CD14-positive monocyte (primary cell): ENCODE measurements at regions not wholly inside any gene's neighbourhood (a gene's known extent, or its start where the extent isn't known, plus 50 kb on each side); places are given as distances from the start of the nearest gene placed in this dataset.

Experiments
- DNase-seq, 3 donors: peaks; one replicate each; pipeline ENCODE4 v3.0.0-alpha.2; 2011 to 2022
- H2AFZ ChIP-seq: 2 replicates; pipeline ENCODE4 v1.6.0; 2012; ENCODE audit warnings: mild to moderate bottlenecking, low read depth, low read length, inconsistent platforms; ENCODE audit not compliant: insufficient read depth, poor library complexity, severe bottlenecking
- H3K27ac ChIP-seq, 2 donors: 1 replicate in 1 of 2; 2 replicates in 1 of 2; pipeline ENCODE4 v1.5.1; 2012 to 2013; ENCODE audit warnings: low read length in 2 of 2, control low read depth in 1 of 2, inconsistent platforms in 1 of 2, low read depth in 1 of 2, mild to moderate bottlenecking in 1 of 2
- H3K27me3 ChIP-seq, 2 donors: one replicate each; pipeline versions ENCODE4 v1.6.0 to v1.6.1; 2011 to 2013; ENCODE audit warnings: low read length in 2 of 2; ENCODE audit not compliant: control insufficient read depth in 2 of 2, insufficient read depth in 2 of 2
- H3K36me3 ChIP-seq, 2 donors: replicated peaks in 1 of 2; 1 replicate in 1 of 2; 2 replicates in 1 of 2; pipeline versions ENCODE4 v1.5.1 to v1.6.1; 2012 to 2013; ENCODE audit warnings: low read length in 2 of 2, control low read depth in 1 of 2, inconsistent platforms in 1 of 2, mild to moderate bottlenecking in 1 of 2; ENCODE audit not compliant: insufficient read depth in 2 of 2, control insufficient read depth in 1 of 2
- H3K4me1 ChIP-seq, 2 donors: 1 replicate in 1 of 2; 2 replicates in 1 of 2; pipeline versions ENCODE4 v1.5.1 to v1.6.1; 2012 to 2013; ENCODE audit warnings: low read length in 2 of 2, control low read depth in 1 of 2, inconsistent platforms in 1 of 2, mild to moderate bottlenecking in 1 of 2, moderate library complexity in 1 of 2; ENCODE audit not compliant: insufficient read depth in 2 of 2, control insufficient read depth in 1 of 2
- H3K4me2 ChIP-seq: replicated peaks from 2 replicates; pipeline ENCODE3; 2012; ENCODE audit warnings: low read length, moderate library complexity, mild to moderate bottlenecking; ENCODE audit not compliant: poor library complexity, severe bottlenecking; ENCODE audit errors: extremely low read depth
- H3K4me3 ChIP-seq, 3 experiments: fragments of 200-600 bp in 1 of 3; sonication (generic) in 1 of 3; replicated peaks in 1 of 3; 1 replicate in 2 of 3; 2 replicates in 1 of 3; pipeline ENCODE4 v1.5.1; 2011 to 2013; ENCODE audit warnings: low read length in 3 of 3, mild to moderate bottlenecking in 3 of 3, control low read depth in 2 of 3, low read depth in 2 of 3, inconsistent platforms in 1 of 3, moderate library complexity in 1 of 3
- H3K79me2 ChIP-seq: 2 replicates; pipeline ENCODE4 v1.6.0; 2012; ENCODE audit warnings: mild to moderate bottlenecking, control low read depth, inconsistent platforms, low read length, moderate library complexity; ENCODE audit not compliant: insufficient read depth
- H3K9ac ChIP-seq: 2 replicates; pipeline ENCODE4 v1.6.0; 2017; ENCODE audit warnings: low read length, mild to moderate bottlenecking; ENCODE audit not compliant: insufficient read depth, poor library complexity, severe bottlenecking
- H3K9me3 ChIP-seq, 2 donors: replicated peaks in 1 of 2; 1 replicate in 1 of 2; 2 replicates in 1 of 2; pipeline versions ENCODE4 v1.5.1 to v1.6.1; 2012 to 2013; ENCODE audit warnings: low read length in 2 of 2, control low read depth in 1 of 2; ENCODE audit not compliant: control insufficient read depth in 1 of 2, insufficient read depth in 1 of 2
- H4K20me1 ChIP-seq: 2 replicates; pipeline ENCODE4 v1.6.0; 2012; ENCODE audit warnings: mild to moderate bottlenecking, low read length, control low read depth, moderate library complexity; ENCODE audit not compliant: insufficient read depth
- H3K27ac Mint-ChIP-seq, 7 donors: one replicate each; pipeline ENCODE4 v1.8.0; 2020; ENCODE audit warnings: mild to moderate bottlenecking in 7 of 7, mixed read lengths in 7 of 7, moderate library complexity in 6 of 7, inconsistent platforms in 2 of 7
- H3K27me3 Mint-ChIP-seq, 3 donors: one replicate each; pipeline ENCODE4 v1.8.0; 2021 to 2022; ENCODE audit warnings: low read depth in 3 of 3, mild to moderate bottlenecking in 3 of 3, mixed read lengths in 3 of 3, moderate library complexity in 3 of 3, inconsistent platforms in 1 of 3
- H3K36me3 Mint-ChIP-seq, 2 donors: one replicate each; pipeline ENCODE4 v1.8.0; 2020; ENCODE audit warnings: mixed read lengths in 2 of 2, inconsistent platforms in 1 of 2, mild to moderate bottlenecking in 1 of 2
- H3K4me1 Mint-ChIP-seq: one replicate; pipeline ENCODE4 v1.8.0; 2020; ENCODE audit warnings: mild to moderate bottlenecking, mixed read lengths
- H3K4me3 Mint-ChIP-seq, 2 donors: one replicate each; pipeline ENCODE4 v1.8.0; 2020; ENCODE audit warnings: mild to moderate bottlenecking in 2 of 2, mixed read lengths in 2 of 2, moderate library complexity in 1 of 2
- H3K9me3 Mint-ChIP-seq, 7 donors: one replicate each; pipeline ENCODE4 v1.8.0; 2020 to 2022; ENCODE audit warnings: mixed read lengths in 7 of 7, mild to moderate bottlenecking in 6 of 7, moderate library complexity in 6 of 7, inconsistent platforms in 2 of 7
- WGBS: methylation state at CpG from one replicate; pipeline ENCODE4 v1.1.5; 2013; ENCODE audit warnings: missing lambda C conversion rate; ENCODE audit not compliant: insufficient coverage; 5-methylcytosine and 5-hydroxymethylcytosine counted together
- intact Hi-C, 2 donors: fragments of 100-400 bp; cut with micrococcal nuclease; formaldehyde crosslinking; loops; one replicate each; pipeline versions ENCODE4 v1.15.0 to v1.15.1; 2023
- TF ChIP-seq, protein P1 (sequence below): fragments of 200-600 bp; IDR thresholded peaks from one replicate; pipeline ENCODE4 v1.8.0; 2022; ENCODE audit warnings: antibody characterized with exemption, mild to moderate bottlenecking

- Histone ChIP-seq H3K27me3 (no peaks in the 10 kb centered on the region), H4K20me1 (no peaks in the 10 kb centered on the region), H3K4me2 (no peak overlapping the region), H3K9me3 (no peaks in the 10 kb centered on the region), H3K27ac (no peak overlapping the region), H3K79me2 (no peaks in the 10 kb centered on the region), H3K9ac (no peak overlapping the region), H2AFZ (no peak overlapping the region), H3K4me1 (no peaks in the 10 kb centered on the region), H3K36me3 (no peaks in the 10 kb centered on the region), H3K4me3 (no peak overlapping the region)
- Mint-ChIP-seq H3K9me3 (peaks cover 0 to 4% (median 2%) of the 10 kb centered on the region in 7 donors), H3K27me3 (peaks cover 0 to 1% (median 0%) of the 10 kb centered on the region in 3 donors), H3K27ac (no peak overlapping the region), H3K36me3 (no peaks in the 10 kb centered on the region), H3K4me1 (no peaks in the 10 kb centered on the region), H3K4me3 (no peak overlapping the region)
- TF ChIP-seq, protein P1, sequence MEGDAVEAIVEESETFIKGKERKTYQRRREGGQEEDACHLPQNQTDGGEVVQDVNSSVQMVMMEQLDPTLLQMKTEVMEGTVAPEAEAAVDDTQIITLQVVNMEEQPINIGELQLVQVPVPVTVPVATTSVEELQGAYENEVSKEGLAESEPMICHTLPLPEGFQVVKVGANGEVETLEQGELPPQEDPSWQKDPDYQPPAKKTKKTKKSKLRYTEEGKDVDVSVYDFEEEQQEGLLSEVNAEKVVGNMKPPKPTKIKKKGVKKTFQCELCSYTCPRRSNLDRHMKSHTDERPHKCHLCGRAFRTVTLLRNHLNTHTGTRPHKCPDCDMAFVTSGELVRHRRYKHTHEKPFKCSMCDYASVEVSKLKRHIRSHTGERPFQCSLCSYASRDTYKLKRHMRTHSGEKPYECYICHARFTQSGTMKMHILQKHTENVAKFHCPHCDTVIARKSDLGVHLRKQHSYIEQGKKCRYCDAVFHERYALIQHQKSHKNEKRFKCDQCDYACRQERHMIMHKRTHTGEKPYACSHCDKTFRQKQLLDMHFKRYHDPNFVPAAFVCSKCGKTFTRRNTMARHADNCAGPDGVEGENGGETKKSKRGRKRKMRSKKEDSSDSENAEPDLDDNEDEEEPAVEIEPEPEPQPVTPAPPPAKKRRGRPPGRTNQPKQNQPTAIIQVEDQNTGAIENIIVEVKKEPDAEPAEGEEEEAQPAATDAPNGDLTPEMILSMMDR, result no peak
- no peak for DNase-seq
- intact Hi-C loops, result no loop called here
Observed at GRCh38 chr2:18242716-18243115, 317.7 kb downstream of the RDH14 start.

DNA sequence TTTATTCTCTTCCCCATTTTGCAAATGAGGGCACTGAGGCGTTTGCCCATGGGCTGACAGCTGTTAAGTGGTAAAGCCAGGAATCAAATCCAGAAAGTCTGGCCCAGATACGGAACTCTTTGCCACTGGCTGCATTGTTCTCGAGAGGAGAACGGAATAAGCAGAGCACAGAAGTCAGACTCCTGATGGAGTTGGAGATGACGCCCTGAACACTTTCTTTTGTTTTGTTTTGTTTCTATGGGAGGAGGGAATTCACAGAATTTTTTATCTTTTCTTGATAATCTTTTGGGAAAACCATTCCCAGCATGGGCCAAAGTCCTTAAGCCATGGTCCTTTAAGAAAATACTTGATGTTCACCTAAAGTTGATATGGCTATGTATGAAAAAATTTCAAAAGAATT lies 322.2 kb downstream of the RDH14 start:
- 94% methylated on average over 4 of the region's 5 CpGs for whole genome bisulfite sequencing
- Mint-ChIP-seq H3K4me3 (no peak overlapping the region), H3K36me3 (no peaks in the 10 kb centered on the region), H3K4me1 (no peaks in the 10 kb centered on the region), H3K27me3 (peaks cover 0 to 2% (median 2%) of the 10 kb centered on the region in 3 donors), H3K9me3 (peaks cover 0 to 4% (median 1%) of the 10 kb centered on the region in 7 donors), H3K27ac (no peak overlapping the region)
- no peak for DNase-seq
- Histone ChIP-seq H3K79me2 (no peaks in the 10 kb centered on the region), H3K4me3 (no peak overlapping the region), H3K4me2 (no peak overlapping the region), H4K20me1 (no peaks in the 10 kb centered on the region), H3K9me3 (no peaks in the 10 kb centered on the region), H2AFZ (no peak overlapping the region), H3K9ac (no peak overlapping the region), H3K36me3 (no peaks in the 10 kb centered on the region), H3K27ac (no peak overlapping the region), H3K4me1 (no peaks in the 10 kb centered on the region), H3K27me3 (no peaks in the 10 kb centered on the region)
- TF ChIP-seq, protein P1, result no peak
- intact Hi-C loops, result no loop called here
